ENCODE measurements at regions not wholly inside any gene's neighbourhood (a gene's known extent, or its start where the extent isn't known, plus 50 kb on each side); places are given as distances from the start of the nearest gene placed in this dataset.
A peak's percentile ranks its signal among the peaks of the same experiment; 100 is the strongest.

DNA sequence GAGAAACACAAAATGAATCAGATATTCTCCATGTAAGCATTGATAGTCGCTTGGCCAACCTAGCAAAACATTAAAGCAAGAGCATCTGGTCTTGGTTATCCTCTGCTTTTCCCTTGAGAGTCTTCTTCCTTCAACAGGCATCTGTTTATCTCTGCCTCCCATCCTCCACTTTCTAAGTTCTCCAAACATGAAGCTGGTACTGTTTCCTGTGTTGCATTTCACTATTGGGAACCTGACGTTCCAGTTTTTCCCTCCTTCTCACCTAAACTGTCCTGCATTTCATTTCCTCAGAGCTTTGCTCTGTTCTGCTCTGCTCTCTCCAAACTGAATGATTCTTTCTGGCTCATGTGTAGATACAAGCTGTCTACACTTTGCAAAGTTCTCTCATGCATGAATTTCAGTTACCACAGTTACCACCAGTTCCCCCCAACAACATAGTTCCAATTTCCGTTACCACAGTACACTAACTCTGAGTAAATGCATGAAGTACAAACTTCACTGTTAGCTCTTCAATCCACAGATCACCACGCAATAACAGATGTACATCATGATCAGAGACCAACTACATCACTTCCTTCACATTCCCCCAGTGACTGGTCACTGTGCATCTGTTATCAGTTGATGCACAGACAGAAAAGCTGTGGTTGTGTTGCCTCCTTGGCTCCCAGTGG, 86.7 kb upstream of the F13A1 start:
- TF ChIP-seq, protein P1, sequence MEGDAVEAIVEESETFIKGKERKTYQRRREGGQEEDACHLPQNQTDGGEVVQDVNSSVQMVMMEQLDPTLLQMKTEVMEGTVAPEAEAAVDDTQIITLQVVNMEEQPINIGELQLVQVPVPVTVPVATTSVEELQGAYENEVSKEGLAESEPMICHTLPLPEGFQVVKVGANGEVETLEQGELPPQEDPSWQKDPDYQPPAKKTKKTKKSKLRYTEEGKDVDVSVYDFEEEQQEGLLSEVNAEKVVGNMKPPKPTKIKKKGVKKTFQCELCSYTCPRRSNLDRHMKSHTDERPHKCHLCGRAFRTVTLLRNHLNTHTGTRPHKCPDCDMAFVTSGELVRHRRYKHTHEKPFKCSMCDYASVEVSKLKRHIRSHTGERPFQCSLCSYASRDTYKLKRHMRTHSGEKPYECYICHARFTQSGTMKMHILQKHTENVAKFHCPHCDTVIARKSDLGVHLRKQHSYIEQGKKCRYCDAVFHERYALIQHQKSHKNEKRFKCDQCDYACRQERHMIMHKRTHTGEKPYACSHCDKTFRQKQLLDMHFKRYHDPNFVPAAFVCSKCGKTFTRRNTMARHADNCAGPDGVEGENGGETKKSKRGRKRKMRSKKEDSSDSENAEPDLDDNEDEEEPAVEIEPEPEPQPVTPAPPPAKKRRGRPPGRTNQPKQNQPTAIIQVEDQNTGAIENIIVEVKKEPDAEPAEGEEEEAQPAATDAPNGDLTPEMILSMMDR (IDR thresholded peaks at IDR 0.05; ENCODE audit: low read depth, low read length, poor library complexity, severe bottlenecking) = no peak
- Histone ChIP-seq H3K27me3 (ENCODE audit: control insufficient read depth, low read length) (no peaks in the 10 kb centered on the region), H3K27ac (ENCODE audit: low read depth, low read length) (peak overlapping the region; percentile 89), H3K9me3 (ENCODE audit: control insufficient read depth, insufficient read depth, low read length) (no peaks in the 10 kb centered on the region), H4K20me1 (ENCODE audit: control insufficient read depth, insufficient read depth, low read depth, low read length) (no peaks in the 10 kb centered on the region), H3F3A (ENCODE audit: control insufficient read depth, insufficient read depth) (peaks cover 23% of the 10 kb centered on the region), H3K4me3 (ENCODE audit: low read length) (peak overlapping the region; percentile 69), H3K9me2 (replicated peaks; ENCODE audit: control insufficient read depth, low read length) (no peaks in the 10 kb centered on the region), H3K4me1 (ENCODE audit: control insufficient read depth, low read length) (peaks cover 70% of the 10 kb centered on the region), H3K79me2 (ENCODE audit: control insufficient read depth, low read length) (no peaks in the 10 kb centered on the region), H3K4me2 (ENCODE audit: low read length) (peak overlapping the region; percentile 95), H3K36me3 (ENCODE audit: control insufficient read depth, low read length) (no peaks in the 10 kb centered on the region)

DNA sequence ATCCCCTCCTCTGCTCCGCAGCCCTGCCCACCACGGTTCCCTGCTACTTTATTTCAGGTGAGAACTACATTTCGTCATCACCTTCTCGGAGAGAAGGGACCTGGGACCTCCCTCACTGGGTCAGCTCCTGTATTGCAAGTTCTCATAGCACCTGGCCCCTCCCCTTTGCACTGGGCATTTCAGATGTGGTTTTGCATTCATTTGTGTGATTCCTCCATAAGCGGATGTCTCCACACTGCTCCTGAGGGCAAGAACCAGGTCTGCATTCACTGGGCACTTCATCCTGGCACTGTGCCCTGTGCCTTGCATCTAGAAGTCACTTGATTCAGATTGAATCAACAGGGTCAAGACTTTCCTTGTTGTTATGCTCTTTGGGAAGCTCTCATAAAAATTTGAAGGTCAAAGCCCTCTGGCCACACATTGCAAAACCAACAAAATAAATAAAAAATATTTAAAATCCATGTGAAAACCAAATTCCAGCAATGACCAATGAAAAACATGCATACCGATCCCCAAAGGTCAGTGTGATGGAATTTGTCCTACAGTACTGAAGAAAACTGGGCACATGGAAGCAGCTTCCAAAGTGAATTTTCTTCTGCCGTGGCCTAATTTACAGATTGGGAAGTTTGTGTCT, 89.1 kb upstream of the F13A1 start:
- TF ChIP-seq EZH2phosphoT487 (IDR thresholded peaks at IDR 0.05; ENCODE audit: borderline replicate concordance, low read length) = no peak
- TF ChIP-seq, protein P1 (IDR thresholded peaks at IDR 0.05; ENCODE audit: low read depth, low read length, poor library complexity, severe bottlenecking) = no peak
- H3K9me2 ChIP-seq (replicated peaks; ENCODE audit: control insufficient read depth, low read length) = no peaks in the 10 kb centered on the region
- H3K9me3 ChIP-seq (ENCODE audit: control insufficient read depth, insufficient read depth, low read length) = no peaks in the 10 kb centered on the region
- H3K27me3 ChIP-seq (ENCODE audit: control insufficient read depth, low read length) = no peaks in the 10 kb centered on the region
- no peaks in the 10 kb centered on the region for H3K79me2 ChIP-seq (ENCODE audit: control insufficient read depth, low read length)
- H3K4me1 ChIP-seq (ENCODE audit: control insufficient read depth, low read length) = peaks cover 51% of the 10 kb centered on the region
- H3K27ac ChIP-seq (ENCODE audit: low read depth, low read length) = no peak overlapping the region
- H3F3A ChIP-seq (ENCODE audit: control insufficient read depth, insufficient read depth) = peaks cover 23% of the 10 kb centered on the region
- H4K20me1 ChIP-seq (ENCODE audit: control insufficient read depth, insufficient read depth, low read depth, low read length) = no peaks in the 10 kb centered on the region
- H3K4me2 ChIP-seq (ENCODE audit: low read length) = no peak overlapping the region
- no peak overlapping the region for H3K4me3 ChIP-seq (ENCODE audit: low read length)
- H3K36me3 ChIP-seq (ENCODE audit: control insufficient read depth, low read length) = no peaks in the 10 kb centered on the region

DNA sequence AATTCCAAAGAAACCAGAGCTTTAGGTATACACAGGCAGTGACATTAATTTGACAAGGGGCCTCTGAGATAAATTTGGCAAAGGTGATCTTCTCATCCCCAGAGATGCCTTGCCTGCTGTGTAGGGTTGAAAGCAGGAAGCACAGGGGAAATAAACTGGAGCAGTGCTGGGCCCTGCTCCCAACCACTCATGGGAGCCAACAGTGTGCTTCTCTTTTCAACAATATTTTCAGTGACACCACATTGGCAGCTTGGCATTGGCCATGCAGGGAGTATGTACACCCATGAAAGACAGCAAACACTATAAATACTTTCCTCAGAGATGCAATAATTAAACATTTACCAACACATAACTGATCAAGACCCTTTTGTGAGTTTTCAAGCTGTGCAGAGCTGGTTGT, 90.7 kb upstream of the F13A1 start:
- Histone ChIP-seq H3K4me2 (ENCODE audit: low read length) (no peak overlapping the region), H3K4me3 (ENCODE audit: low read length) (no peak overlapping the region), H3K27ac (ENCODE audit: low read depth, low read length) (no peak overlapping the region), H3K4me1 (ENCODE audit: control insufficient read depth, low read length) (peaks cover 37% of the 10 kb centered on the region), H3K79me2 (ENCODE audit: control insufficient read depth, low read length) (no peaks in the 10 kb centered on the region), H3K9me3 (ENCODE audit: control insufficient read depth, insufficient read depth, low read length) (no peaks in the 10 kb centered on the region), H3K27me3 (ENCODE audit: control insufficient read depth, low read length) (no peaks in the 10 kb centered on the region), H3K9me2 (replicated peaks; ENCODE audit: control insufficient read depth, low read length) (no peaks in the 10 kb centered on the region), H3K36me3 (ENCODE audit: control insufficient read depth, low read length) (no peaks in the 10 kb centered on the region), H4K20me1 (ENCODE audit: control insufficient read depth, insufficient read depth, low read depth, low read length) (no peaks in the 10 kb centered on the region), H3F3A (ENCODE audit: control insufficient read depth, insufficient read depth) (peaks cover 21% of the 10 kb centered on the region)
- TF ChIP-seq, protein P1 (IDR thresholded peaks at IDR 0.05; ENCODE audit: low read depth, low read length, poor library complexity, severe bottlenecking) = no peak
- no peak for TF ChIP-seq EZH2phosphoT487 (IDR thresholded peaks at IDR 0.05; ENCODE audit: borderline replicate concordance, low read length)
